GM12878 (cell line): ENCODE measurements at regions not wholly inside any gene's neighbourhood (a gene's known extent, or its start where the extent isn't known, plus 50 kb on each side); places are given as distances from the start of the nearest gene placed in this dataset.

Experiments
- ATAC-seq: fragments of 200-7000 bp; cut with Tn5 transposase; 3 replicates; pipeline ENCODE4 v1.9.1; 2020; ENCODE audit warnings: mild to moderate bottlenecking, moderate library complexity
- BruUV-seq: library from RNA; stranded (reverse); fragments of 400-500 nt; replicated peaks from 2 replicates; lab custom pipeline; 2021; lab: Mats Ljungman, UMichigan
- CTCF ChIA-PET: fragments of 300-600 bp; sonication (Branson Sonifier 250); formaldehyde crosslinking; extraction: SDS; loops from one replicate; lab custom pipeline; 2021; ENCODE audit warnings: inconsistent platforms; lab: Yijun Ruan, JAX
- POLR2A ChIA-PET: fragments of 350-600 bp; formaldehyde crosslinking; extraction: SDS; loops from one replicate; lab custom pipeline; 2021; ENCODE audit warnings: inconsistent platforms; lab: Charles Lee
- RAD21 ChIA-PET: fragments of 300-600 bp; sonication (Branson Sonifier 250); formaldehyde crosslinking; loops from one replicate; lab custom pipeline; 2023; ENCODE audit warnings: antibody characterized with exemption; ENCODE audit not compliant: unreplicated experiment; lab: Charles Lee
- SMC1A ChIA-PET: fragments of 300-600 bp; sonication (Branson Sonifier 250); formaldehyde crosslinking; loops from one replicate; lab custom pipeline; 2023; ENCODE audit not compliant: unreplicated experiment, uncharacterized antibody; lab: Charles Lee
- DNase-seq: peaks from one replicate; pipeline ENCODE4 v3.0.0-alpha.2; 2011; ENCODE audit warnings: low read depth, low spot score
- FAIRE-seq: peaks from 3 replicates; lab custom pipeline; 2011; peaks lifted over from hg19 to GRCh38; lab: Jason Lieb, UNC
- H2AFZ ChIP-seq: 2 replicates; pipeline ENCODE4 v1.6.0; 2011; ENCODE audit warnings: low read depth, low read length, control low read depth; ENCODE audit not compliant: control insufficient read depth
- H3K27ac ChIP-seq: 2 replicates; pipeline ENCODE4 v1.5.1; 2011; ENCODE audit warnings: control low read depth; ENCODE audit not compliant: control insufficient read depth, insufficient read depth
- H3K27me3 ChIP-seq, 2 experiments: replicated peaks in 1 of 2; 2 replicates each; pipeline versions ENCODE4 v1.6.0 to v1.6.1; 2011; ENCODE audit warnings: low read length in 1 of 2; ENCODE audit not compliant: control insufficient read depth in 2 of 2, insufficient read depth in 2 of 2
- H3K36me3 ChIP-seq, 2 experiments: 2 replicates each; pipeline ENCODE4 v1.5.1; 2011; ENCODE audit warnings: low read length in 1 of 2; ENCODE audit not compliant: control insufficient read depth in 2 of 2, insufficient read depth in 2 of 2
- H3K4me1 ChIP-seq: 2 replicates; pipeline ENCODE4 v1.6.1; 2011; ENCODE audit warnings: mild to moderate bottlenecking, low read length, moderate library complexity, mixed read lengths; ENCODE audit not compliant: control insufficient read depth, insufficient read depth
- H3K4me2 ChIP-seq: 2 replicates; pipeline ENCODE4 v1.6.0; 2011; ENCODE audit warnings: control low read depth; ENCODE audit not compliant: control insufficient read depth, insufficient read depth
- H3K4me3 ChIP-seq: fragments of 200-600 bp; sonication (generic); 2 replicates; pipeline ENCODE4 v1.5.1; 2016
- H3K79me2 ChIP-seq: 2 replicates; pipeline ENCODE4 v1.6.0; 2011; ENCODE audit warnings: low read length; ENCODE audit not compliant: control insufficient read depth, insufficient read depth
- H3K9ac ChIP-seq: 2 replicates; pipeline ENCODE4 v1.8.0; 2011; ENCODE audit warnings: low read length, control low read depth, mixed read lengths; ENCODE audit not compliant: control insufficient read depth, insufficient read depth
- H3K9me3 ChIP-seq: replicated peaks from 3 replicates; pipeline ENCODE4 v1.5.1; 2011; ENCODE audit warnings: mild to moderate bottlenecking, low read length; ENCODE audit not compliant: control insufficient read depth, insufficient read depth
- H4K20me1 ChIP-seq: 2 replicates; pipeline ENCODE4 v1.6.0; 2011; ENCODE audit not compliant: control insufficient read depth, insufficient read depth
- CREB1 ChIP-seq: IDR thresholded peaks from 2 replicates; pipeline ENCODE4 v1.6.1; 2012; ENCODE audit warnings: low read depth, mild to moderate bottlenecking, inconsistent platforms
- GATAD2B ChIP-seq: fragments of 450-650 bp; conservative IDR thresholded peaks from 2 replicates; pipeline ENCODE4 v1.6.1; 2017; ENCODE audit warnings: low read depth, mild to moderate bottlenecking, moderate library complexity
- HDGF ChIP-seq: fragments of 450-650 bp; IDR thresholded peaks from 2 replicates; pipeline ENCODE4 v1.6.1; 2016; ENCODE audit warnings: antibody characterized with exemption
- JUND ChIP-seq: IDR thresholded peaks from 2 replicates; pipeline ENCODE4 v1.6.1; 2012; ENCODE audit warnings: low read depth, mild to moderate bottlenecking, low read length, improper control_type of control experiment, moderate library complexity
- POLR2AphosphoS2 ChIP-seq: IDR thresholded peaks from 2 replicates; pipeline ENCODE4 v1.6.1; 2011; ENCODE audit warnings: low read depth, mild to moderate bottlenecking, low read length, improper control_type of control experiment, moderate library complexity
- PRDM15 ChIP-seq: fragments of 450-650 bp; formaldehyde crosslinking; IDR thresholded peaks from 2 replicates; pipeline ENCODE4 v1.4.0; 2020; ENCODE audit warnings: mild to moderate bottlenecking, moderate library complexity
- RCOR1 ChIP-seq: conservative IDR thresholded peaks from 2 replicates; pipeline ENCODE4 v1.6.1; 2012; ENCODE audit warnings: low read depth, low read length, improper control_type of control experiment
- SMAD5 ChIP-seq: IDR thresholded peaks from 2 replicates; pipeline ENCODE4 v1.6.1; 2016; ENCODE audit warnings: antibody characterized with exemption, low read depth
- SREBF2 ChIP-seq: IDR thresholded peaks from 2 replicates; pipeline ENCODE4 v1.6.1; 2012; ENCODE audit warnings: mild to moderate bottlenecking, low read length
- SUPT20H ChIP-seq: IDR thresholded peaks from 2 replicates; pipeline ENCODE4 v1.6.1; 2011; ENCODE audit warnings: low read depth, mild to moderate bottlenecking, low read length, moderate library complexity, borderline replicate concordance; ENCODE audit not compliant: control insufficient read depth
- TARDBP ChIP-seq: IDR thresholded peaks from 2 replicates; pipeline ENCODE4 v1.6.1; 2016; ENCODE audit warnings: borderline replicate concordance
- TBL1XR1 ChIP-seq: IDR thresholded peaks from 2 replicates; pipeline ENCODE4 v1.6.1; 2012; ENCODE audit warnings: low read depth, low read length, improper control_type of control experiment
- ZNF274 ChIP-seq: IDR thresholded peaks from one replicate; pipeline ENCODE4 v1.8.0; 2011; ENCODE audit not compliant: insufficient read length, insufficient read depth
- ZNF592 ChIP-seq: fragments of 450-650 bp; IDR thresholded peaks from 2 replicates; pipeline ENCODE4 v1.6.1; 2017; ENCODE audit warnings: mild to moderate bottlenecking, moderate library complexity
- ZSCAN29 ChIP-seq: fragments of 450-650 bp; IDR thresholded peaks from 2 replicates; pipeline ENCODE4 v1.6.1; 2017; ENCODE audit warnings: mild to moderate bottlenecking, moderate library complexity
- WGBS: methylation state at CpG from one replicate; pipeline ENCODE4 v1.1.6; 2016; ENCODE audit warnings: low lambda C conversion rate; ENCODE audit not compliant: insufficient replicate concordance, insufficient coverage; ENCODE audit errors: missing lambda C conversion rate; 5-methylcytosine and 5-hydroxymethylcytosine counted together
- in situ Hi-C: fragments of 300-500 bp; cut with MboI; formaldehyde crosslinking; loops from 9 replicates; pipeline ENCODE4 v1.14.3; 2018; ENCODE audit warnings: mixed read lengths
- intact Hi-C: fragments of 100-400 bp; cut with micrococcal nuclease; formaldehyde crosslinking; loops from one replicate; pipeline ENCODE4 v1.14.2; 2022; ENCODE audit not compliant: unreplicated experiment
- TF ChIP-seq, protein P1 (sequence below): fragments of 450-650 bp; formaldehyde crosslinking; IDR thresholded peaks from 2 replicates; pipeline ENCODE4 v1.4.0; 2022; ENCODE audit warnings: mild to moderate bottlenecking, moderate library complexity

DNA sequence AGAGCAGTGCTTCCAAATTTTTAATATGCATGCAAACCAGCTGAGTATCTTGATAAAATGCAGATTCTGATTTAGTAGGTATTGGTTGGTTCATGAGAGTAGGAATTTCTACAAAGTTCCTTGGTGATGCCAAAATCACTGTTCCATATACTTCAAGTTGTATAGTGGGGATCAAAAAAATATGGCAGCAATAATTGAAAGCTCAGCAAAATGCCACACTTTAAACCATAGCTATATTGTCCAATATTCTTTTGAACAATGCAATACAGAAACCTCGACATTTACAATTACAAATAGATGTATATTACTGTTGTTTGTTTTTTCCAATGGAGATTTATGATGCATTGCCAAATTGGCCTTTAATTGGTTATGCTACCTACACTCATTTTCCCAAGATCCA is 55.7 kb upstream of the NCAM2 start:
- H3K9ac ChIP-seq = no peak overlapping the region
- H3K36me3 ChIP-seq = no peaks in the 10 kb centered on the region
- ATAC-seq (no peak), FAIRE-seq (no peak), DNase-seq (no peak)
- ChIA-PET POLR2A (no interaction called here), SMC1A (no interaction called here), RAD21 (no interaction called here), CTCF (no interaction called here)
- no peak overlapping the region for H3K27ac ChIP-seq
- H3K4me2 ChIP-seq = no peak overlapping the region
- TF ChIP-seq TBL1XR1 (no peak), ZNF274 (no peak), SREBF2 (no peak), SUPT20H (no peak), RCOR1 (no peak), CREB1 (no peak), SMAD5 (no peak), ZNF592 (no peak), ZSCAN29 (no peak), HDGF (no peak), PRDM15 (no peak), GATAD2B (no peak), POLR2AphosphoS2 (no peak), TARDBP (no peak), JUND (no peak)
- TF ChIP-seq, protein P1, sequence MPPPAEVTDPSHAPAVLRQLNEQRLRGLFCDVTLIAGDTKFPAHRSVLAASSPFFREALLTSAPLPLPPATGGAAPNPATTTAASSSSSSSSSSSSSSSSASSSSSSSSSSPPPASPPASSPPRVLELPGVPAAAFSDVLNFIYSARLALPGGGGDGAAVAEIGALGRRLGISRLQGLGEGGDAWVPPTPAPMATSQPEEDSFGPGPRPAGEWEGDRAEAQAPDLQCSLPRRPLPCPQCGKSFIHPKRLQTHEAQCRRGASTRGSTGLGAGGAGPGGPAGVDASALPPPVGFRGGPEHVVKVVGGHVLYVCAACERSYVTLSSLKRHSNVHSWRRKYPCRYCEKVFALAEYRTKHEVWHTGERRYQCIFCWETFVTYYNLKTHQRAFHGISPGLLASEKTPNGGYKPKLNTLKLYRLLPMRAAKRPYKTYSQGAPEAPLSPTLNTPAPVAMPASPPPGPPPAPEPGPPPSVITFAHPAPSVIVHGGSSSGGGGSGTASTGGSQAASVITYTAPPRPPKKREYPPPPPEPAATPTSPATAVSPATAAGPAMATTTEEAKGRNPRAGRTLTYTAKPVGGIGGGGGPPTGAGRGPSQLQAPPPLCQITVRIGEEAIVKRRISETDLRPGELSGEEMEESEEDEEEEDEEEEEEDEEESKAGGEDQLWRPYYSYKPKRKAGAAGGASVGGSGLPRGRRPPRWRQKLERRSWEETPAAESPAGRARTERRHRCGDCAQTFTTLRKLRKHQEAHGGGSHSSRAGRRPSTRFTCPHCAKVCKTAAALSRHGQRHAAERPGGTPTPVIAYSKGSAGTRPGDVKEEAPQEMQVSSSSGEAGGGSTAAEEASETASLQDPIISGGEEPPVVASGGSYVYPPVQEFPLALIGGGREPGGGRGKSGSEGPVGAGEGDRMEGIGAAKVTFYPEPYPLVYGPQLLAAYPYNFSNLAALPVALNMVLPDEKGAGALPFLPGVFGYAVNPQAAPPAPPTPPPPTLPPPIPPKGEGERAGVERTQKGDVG (CRISPR knock-in tag) = no peak
- in situ Hi-C loops (no loop called here), intact Hi-C loops (no loop called here)
- H4K20me1 ChIP-seq = no peaks in the 10 kb centered on the region
- BruUV-seq = no TSS peak
- H3K9me3 ChIP-seq = no peaks in the 10 kb centered on the region
- no peaks in the 10 kb centered on the region for H3K4me1 ChIP-seq
- H3K27me3 ChIP-seq = no peaks in the 10 kb centered on the region
- 0% methylated on average over 1 of the region's 1 CpG for WGBS
- no peak overlapping the region for H3K4me3 ChIP-seq
- H2AFZ ChIP-seq = no peak overlapping the region
- H3K79me2 ChIP-seq = no peaks in the 10 kb centered on the region
